OCI-LY3 (cell line): ENCODE measurements at regions not wholly inside any gene's neighbourhood (a gene's known extent, or its start where the extent isn't known, plus 50 kb on each side); places are given as distances from the start of the nearest gene placed in this dataset.

Source experiments
- EZH2phosphoT487 ChIP-seq: fragments of 200-600 bp; shearing (Covaris generic); IDR thresholded peaks from 2 replicates; pipeline ENCODE4 v1.6.1; 2018; ENCODE audit warnings: antibody characterized with exemption, mixed run types, low read depth
- TF ChIP-seq, protein P1 (sequence below): fragments of 200-600, 300-600 bp; sonication (generic); IDR thresholded peaks from 2 replicates; pipeline ENCODE4 v1.5.1; 2014; ENCODE audit warnings: antibody characterized with exemption, low read length, low read depth

DNA sequence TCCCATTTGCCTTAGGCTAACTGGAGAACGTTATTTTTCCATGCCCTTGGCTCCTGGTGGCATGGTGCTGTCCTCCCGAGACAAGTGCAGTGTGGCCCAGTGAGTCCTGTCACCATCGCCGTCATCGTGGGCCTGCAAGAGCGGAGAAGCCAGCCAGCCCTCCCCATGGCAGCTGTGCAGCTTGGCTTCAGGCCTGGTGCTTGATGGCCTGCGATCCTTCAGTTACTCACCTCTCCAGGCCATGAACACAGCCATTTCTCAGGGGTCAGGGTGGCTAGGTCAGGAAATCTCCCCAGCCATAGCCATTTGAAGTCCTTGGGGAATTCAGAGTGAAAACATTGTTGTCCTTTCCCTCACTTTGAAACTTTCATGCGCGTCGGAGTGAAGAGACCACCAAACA lies 189.0 kb upstream of the RGMA start:
- TF ChIP-seq, protein P1, sequence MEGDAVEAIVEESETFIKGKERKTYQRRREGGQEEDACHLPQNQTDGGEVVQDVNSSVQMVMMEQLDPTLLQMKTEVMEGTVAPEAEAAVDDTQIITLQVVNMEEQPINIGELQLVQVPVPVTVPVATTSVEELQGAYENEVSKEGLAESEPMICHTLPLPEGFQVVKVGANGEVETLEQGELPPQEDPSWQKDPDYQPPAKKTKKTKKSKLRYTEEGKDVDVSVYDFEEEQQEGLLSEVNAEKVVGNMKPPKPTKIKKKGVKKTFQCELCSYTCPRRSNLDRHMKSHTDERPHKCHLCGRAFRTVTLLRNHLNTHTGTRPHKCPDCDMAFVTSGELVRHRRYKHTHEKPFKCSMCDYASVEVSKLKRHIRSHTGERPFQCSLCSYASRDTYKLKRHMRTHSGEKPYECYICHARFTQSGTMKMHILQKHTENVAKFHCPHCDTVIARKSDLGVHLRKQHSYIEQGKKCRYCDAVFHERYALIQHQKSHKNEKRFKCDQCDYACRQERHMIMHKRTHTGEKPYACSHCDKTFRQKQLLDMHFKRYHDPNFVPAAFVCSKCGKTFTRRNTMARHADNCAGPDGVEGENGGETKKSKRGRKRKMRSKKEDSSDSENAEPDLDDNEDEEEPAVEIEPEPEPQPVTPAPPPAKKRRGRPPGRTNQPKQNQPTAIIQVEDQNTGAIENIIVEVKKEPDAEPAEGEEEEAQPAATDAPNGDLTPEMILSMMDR: no peak
- no peak for TF ChIP-seq EZH2phosphoT487
